H1 (cell line): ENCODE measurements at regions not wholly inside any gene's neighbourhood (a gene's known extent, or its start where the extent isn't known, plus 50 kb on each side); places are given as distances from the start of the nearest gene placed in this dataset.

ENCODE experiments used
- CTCF ChIA-PET: fragments of 300-600 bp; sonication (Branson Sonifier 250); formaldehyde crosslinking; loops from one replicate; lab custom pipeline; 2021; ENCODE audit not compliant: partially characterized antibody; lab: Charles Lee
- POLR2A ChIA-PET: fragments of 300-600 bp; sonication (Branson Sonifier 250); formaldehyde crosslinking; loops from one replicate; lab custom pipeline; 2021; ENCODE audit warnings: inconsistent platforms; ENCODE audit not compliant: partially characterized antibody; lab: Charles Lee
- DNase-seq, 2 experiments: peaks; one replicate each; pipeline versions ENCODE4 v3.0.0 to v3.0.0-alpha.2; 2010 to 2022; ENCODE audit warnings: low spot score in 2 of 2, low read depth in 1 of 2, mixed read lengths in 1 of 2
- FAIRE-seq: peaks from 2 replicates; lab custom pipeline; 2011; peaks lifted over from hg19 to GRCh38; lab: Jason Lieb, UNC
- H2AFZ ChIP-seq: 2 replicates; pipeline ENCODE4 v1.8.1; 2012; ENCODE audit warnings: low read length, inconsistent platforms
- H2AK5ac ChIP-seq: 2 replicates; pipeline ENCODE4 v1.6.1; 2013; ENCODE audit warnings: low read depth, low read length
- H2BK120ac ChIP-seq: replicated peaks from 2 replicates; pipeline ENCODE3; 2013; ENCODE audit warnings: low read depth, low read length, inconsistent platforms
- H2BK12ac ChIP-seq: 2 replicates; pipeline ENCODE4 v1.6.1; 2013; ENCODE audit warnings: low read depth, low read length
- H2BK15ac ChIP-seq: 2 replicates; pipeline ENCODE4 v1.6.1; 2013; ENCODE audit warnings: low read length
- H2BK20ac ChIP-seq: 2 replicates; pipeline ENCODE4 v1.6.1; 2013; ENCODE audit warnings: low read length
- H2BK5ac ChIP-seq: 2 replicates; pipeline ENCODE4 v1.6.1; 2013; ENCODE audit warnings: low read depth, low read length
- H3K14ac ChIP-seq: 2 replicates; pipeline ENCODE4 v1.6.1; 2013; ENCODE audit warnings: inconsistent platforms; ENCODE audit not compliant: insufficient read length
- H3K18ac ChIP-seq: 2 replicates; pipeline ENCODE4 v1.6.1; 2013; ENCODE audit warnings: low read length; ENCODE audit errors: extremely low read depth
- H3K23ac ChIP-seq: 2 replicates; pipeline ENCODE4 v1.6.1; 2013; ENCODE audit warnings: inconsistent platforms; ENCODE audit not compliant: insufficient read length
- H3K23me2 ChIP-seq: 2 replicates; pipeline ENCODE4 v1.6.1; 2013; ENCODE audit warnings: low read depth, low read length
- H3K27ac ChIP-seq: 2 replicates; pipeline ENCODE4 v1.6.1; 2011; ENCODE audit warnings: low read depth, low read length, inconsistent platforms
- H3K27me3 ChIP-seq, 4 experiments: replicated peaks in 1 of 4; 1 replicate in 1 of 4; 2 replicates in 3 of 4; pipeline versions ENCODE4 v1.6.1 to v1.8.1; 2011 to 2013; ENCODE audit warnings: low read length in 3 of 4, mild to moderate bottlenecking in 3 of 4, inconsistent platforms in 2 of 4, mixed read lengths in 2 of 4, moderate library complexity in 1 of 4; ENCODE audit not compliant: control insufficient read depth in 3 of 4, insufficient read depth in 3 of 4; ENCODE audit errors: extremely low read depth in 1 of 4
- H3K36me3 ChIP-seq, 4 experiments: 2 replicates each; pipeline versions ENCODE4 v1.6.1 to v1.8.1; 2011 to 2013; ENCODE audit warnings: mild to moderate bottlenecking in 4 of 4, low read length in 3 of 4, moderate library complexity in 2 of 4, control low read depth in 1 of 4, inconsistent platforms in 1 of 4; ENCODE audit not compliant: insufficient read depth in 4 of 4, control insufficient read depth in 2 of 4
- H3K4ac ChIP-seq: replicated peaks from 2 replicates; pipeline ENCODE3; 2013; ENCODE audit warnings: low read length, low read depth, mixed read lengths, inconsistent platforms; ENCODE audit not compliant: insufficient read length
- H3K4me1 ChIP-seq, 4 experiments: replicated peaks in 1 of 4; 1 replicate in 1 of 4; 2 replicates in 3 of 4; pipeline versions ENCODE4 v1.6.1 to v1.8.1; 2011 to 2013; ENCODE audit warnings: low read length in 3 of 4, inconsistent platforms in 2 of 4, mixed read lengths in 1 of 4; ENCODE audit not compliant: insufficient read depth in 4 of 4, control insufficient read depth in 3 of 4
- H3K4me2 ChIP-seq, 2 experiments: 2 replicates each; pipeline versions ENCODE4 v1.6.1 to v1.8.1; 2011 to 2013; ENCODE audit warnings: low read depth in 2 of 2, low read length in 2 of 2, control low read depth in 1 of 2, inconsistent platforms in 1 of 2, mild to moderate bottlenecking in 1 of 2; ENCODE audit not compliant: insufficient read depth in 1 of 2
- H3K4me3 ChIP-seq, 4 experiments: fragments of 200-600, 300-600 bp in 1 of 4; sonication (generic), shearing (Covaris generic), sonication (Bioruptor Twin) in 1 of 4; 2 replicates each; pipeline versions ENCODE4 v1.5.1 to v1.8.1; 2011 to 2016; ENCODE audit warnings: low read length in 4 of 4, low read depth in 3 of 4, control low read depth in 2 of 4, inconsistent platforms in 2 of 4, mild to moderate bottlenecking in 2 of 4, mixed read lengths in 1 of 4, moderate library complexity in 1 of 4; ENCODE audit not compliant: insufficient read depth in 2 of 4; ENCODE audit errors: extremely low read depth in 1 of 4
- H3K56ac ChIP-seq: replicated peaks from 2 replicates; pipeline ENCODE3; 2013; ENCODE audit warnings: low read depth, mild to moderate bottlenecking, mixed read lengths, low read length, inconsistent platforms; ENCODE audit not compliant: insufficient read length
- H3K79me1 ChIP-seq: 2 replicates; pipeline ENCODE4 v1.6.1; 2013; ENCODE audit warnings: low read depth, low read length, control low read depth
- H3K79me2 ChIP-seq, 2 experiments: 2 replicates each; pipeline versions ENCODE4 v1.6.1 to v1.8.1; 2012 to 2013; ENCODE audit warnings: low read length in 2 of 2, mild to moderate bottlenecking in 2 of 2, inconsistent platforms in 1 of 2; ENCODE audit not compliant: insufficient read depth in 2 of 2, control insufficient read depth in 1 of 2
- H3K9ac ChIP-seq, 4 experiments: replicated peaks in 1 of 4; 1 replicate in 1 of 4; 2 replicates in 3 of 4; pipeline versions ENCODE4 v1.6.1 to v1.8.1; 2011 to 2013; ENCODE audit warnings: low read depth in 3 of 4, low read length in 3 of 4, control low read depth in 2 of 4, mild to moderate bottlenecking in 2 of 4, moderate library complexity in 2 of 4, inconsistent platforms in 1 of 4; ENCODE audit errors: extremely low read depth in 1 of 4
- H3K9me3 ChIP-seq, 2 experiments: 2 replicates each; pipeline versions ENCODE4 v1.6.1 to v1.8.1; 2012 to 2013; ENCODE audit warnings: mild to moderate bottlenecking in 2 of 2, moderate library complexity in 2 of 2, control low read depth in 1 of 2, inconsistent platforms in 1 of 2, low read depth in 1 of 2, low read length in 1 of 2, mixed read lengths in 1 of 2; ENCODE audit not compliant: insufficient read depth in 2 of 2
- H4K20me1 ChIP-seq, 2 experiments: replicated peaks in 1 of 2; 2 replicates each; pipeline versions ENCODE3 to v1.8.1; 2011 to 2013; ENCODE audit warnings: inconsistent platforms in 2 of 2, low read length in 2 of 2, mild to moderate bottlenecking in 1 of 2; ENCODE audit not compliant: insufficient read depth in 2 of 2, control insufficient read depth in 1 of 2
- H4K5ac ChIP-seq: 2 replicates; pipeline ENCODE4 v1.6.1; 2013; ENCODE audit warnings: low read length, low read depth, mixed read lengths, inconsistent platforms; ENCODE audit not compliant: insufficient read length
- H4K8ac ChIP-seq: 2 replicates; pipeline ENCODE4 v1.8.0; 2013; ENCODE audit warnings: mild to moderate bottlenecking, moderate library complexity, low read length, inconsistent platforms; ENCODE audit not compliant: insufficient read depth; ENCODE audit errors: extremely low read depth
- H4K91ac ChIP-seq: replicated peaks from 2 replicates; pipeline ENCODE3; 2013; ENCODE audit warnings: low read length, mixed read lengths, inconsistent platforms; ENCODE audit not compliant: insufficient read length
- BRCA1 ChIP-seq: IDR thresholded peaks from 2 replicates; pipeline ENCODE4 v1.6.1; 2012; ENCODE audit warnings: low read depth, low read length, improper control_type of control experiment
- GABPA ChIP-seq: IDR thresholded peaks from 2 replicates; pipeline ENCODE4 v1.6.1; 2011; ENCODE audit warnings: mild to moderate bottlenecking, low read length, moderate library complexity, borderline replicate concordance; ENCODE audit not compliant: insufficient read depth
- NANOG ChIP-seq: IDR thresholded peaks from 2 replicates; pipeline ENCODE4 v1.6.1; 2011; ENCODE audit warnings: low read length, low read depth, mild to moderate bottlenecking, inconsistent platforms; ENCODE audit not compliant: insufficient read depth, poor library complexity, severe bottlenecking
- SP2 ChIP-seq: IDR thresholded peaks from 2 replicates; pipeline ENCODE4 v1.6.1; 2012; ENCODE audit warnings: mild to moderate bottlenecking, low read length, inconsistent platforms
- ZNF274 ChIP-seq: IDR thresholded peaks from 2 replicates; pipeline ENCODE4 v1.7.0; 2012; ENCODE audit warnings: low read length, borderline replicate concordance; ENCODE audit errors: extremely low read depth

DNA sequence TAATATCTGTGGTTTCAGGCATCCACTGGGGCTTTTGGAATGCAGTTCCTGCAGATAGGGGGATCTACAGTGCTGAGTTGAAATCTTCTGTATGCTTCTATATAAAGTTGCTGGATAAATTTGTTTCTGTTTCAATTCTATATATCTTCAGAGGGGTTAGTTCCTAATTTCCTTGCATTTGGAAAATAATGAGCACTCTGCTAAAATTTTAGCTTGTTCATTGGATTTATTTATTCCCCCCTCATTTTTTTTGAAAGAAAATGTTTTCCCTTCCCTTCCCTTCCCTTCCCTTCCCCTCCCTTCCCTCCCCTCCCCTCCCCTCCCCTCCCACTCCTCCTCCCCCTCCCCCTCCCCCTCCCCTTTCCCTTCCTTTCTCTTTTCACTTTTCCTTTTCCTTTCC, 212.3 kb downstream of the GPD2 start:
- H3K9ac ChIP-seq: no peak overlapping the region
- H3K9me3 ChIP-seq: no peaks in the 10 kb centered on the region
- H2AFZ ChIP-seq: no peak overlapping the region
- H2BK120ac ChIP-seq: no peak overlapping the region
- no peak overlapping the region for H4K91ac ChIP-seq
- no peaks in the 10 kb centered on the region for H3K79me1 ChIP-seq
- no peak overlapping the region for H2BK15ac ChIP-seq
- H3K18ac ChIP-seq: no peak overlapping the region
- H2BK5ac ChIP-seq: no peak overlapping the region
- H3K4me1 ChIP-seq: no peaks in the 10 kb centered on the region
- no peak for TF ChIP-seq GABPA
- no peak for TF ChIP-seq BRCA1
- TF ChIP-seq SP2: no peak
- no peak for TF ChIP-seq NANOG
- no peak for TF ChIP-seq ZNF274
- TF ChIP-seq, all 59 proteins: peak for 0
- Histone ChIP-seq H3K56ac (no peak overlapping the region), H3K36me3 (no peaks in the 10 kb centered on the region; a peak in 1 of 8 replicates), H3K4me3 (no peak overlapping the region), H3K79me2 (no peaks in the 10 kb centered on the region), H3K14ac (no peak overlapping the region), H3K23ac (no peak overlapping the region), H4K5ac (no peak overlapping the region), H2BK12ac (no peak overlapping the region), H4K8ac (no peak overlapping the region), H3K23me2 (no peaks in the 10 kb centered on the region), H3K4ac (no peak overlapping the region), H2BK20ac (no peak overlapping the region), H2AK5ac (no peak overlapping the region), H3K27me3 (no peaks in the 10 kb centered on the region), H3K27ac (no peak overlapping the region), H4K20me1 (no peaks in the 10 kb centered on the region), H3K4me2 (no peak overlapping the region)
- CTCF ChIA-PET: interaction anchor here (1.2 to 1.6 kb wide), 3 partner anchors 11 to 47 kb away, joined by 3 to 4 read pairs (median 4); no protein-coding TSS in a partner anchor
- no peak for DNase-seq
- FAIRE-seq: no peak
- POLR2A ChIA-PET: no interaction called here
